Activated CD4-positive, CD25-positive, alpha-beta regulatory T cell (primary cell): ENCODE measurements at regions not wholly inside any gene's neighbourhood (a gene's known extent, or its start where the extent isn't known, plus 50 kb on each side); places are given as distances from the start of the nearest gene placed in this dataset.
"Not testable (repeated sequence)": the region's sequence is repeated elsewhere in the genome, so short reads cannot be mapped to it uniquely, and the experiment has no call there.

Source experiments
- DNase-seq, 4 experiments: peaks; one replicate each; lab custom pipeline; 2025; lab: John Stamatoyannopoulos, UW

- not testable (repeated sequence) for DNase-seq
These were observed 165.8 kb downstream of the TMEM121 start for GRCh38 chr14:105692110-105692685.

GRCh38 chr14:105694961-105695360, 168.6 kb downstream of the TMEM121 start:
- DNase-seq = no peak

GRCh38 chr14:105696388-105696787, 170.0 kb downstream of the TMEM121 start:
- DNase-seq = not testable (repeated sequence)

GRCh38 chr14:105697414-105697813, 171.0 kb downstream of the TMEM121 start:
- DNase-seq = not testable (repeated sequence)

GRCh38 chr14:105697955-105698354, 171.6 kb downstream of the TMEM121 start:
- DNase-seq = not testable (repeated sequence)

- not testable (repeated sequence) for DNase-seq
These were observed 172.7 kb downstream of the TMEM121 start for GRCh38 chr14:105698940-105699556.

- DNase-seq = not testable (repeated sequence)
These were observed 173.3 kb downstream of the TMEM121 start for GRCh38 chr14:105699706-105700105.

- DNase-seq = not testable (repeated sequence)
These were observed 173.8 kb downstream of the TMEM121 start for GRCh38 chr14:105700146-105700545.

GRCh38 chr14:105700622-105701288, 174.4 kb downstream of the TMEM121 start:
- no peak for DNase-seq

GRCh38 chr14:105701456-105702274, 175.3 kb downstream of the TMEM121 start:
- DNase-seq = no peak

GRCh38 chr14:105702275-105702817, 176.0 kb downstream of the TMEM121 start:
- DNase-seq = no peak

GRCh38 chr14:105703044-105703665, 176.8 kb downstream of the TMEM121 start:
- not testable (repeated sequence) for DNase-seq

GRCh38 chr14:105704091-105704490, 177.7 kb downstream of the TMEM121 start:
- not testable (repeated sequence) for DNase-seq

GRCh38 chr14:105704492-105704891, 178.1 kb downstream of the TMEM121 start:
- not testable (repeated sequence) for DNase-seq

GRCh38 chr14:105705512-105705861, 179.1 kb downstream of the TMEM121 start:
- not testable (repeated sequence) for DNase-seq

- not testable (repeated sequence) for DNase-seq
These were observed 179.7 kb downstream of the TMEM121 start for GRCh38 chr14:105705862-105706700.

GRCh38 chr14:105706701-105707019, 180.3 kb downstream of the TMEM121 start:
- DNase-seq = not testable (repeated sequence)

GRCh38 chr14:105707099-105707498, 180.7 kb downstream of the TMEM121 start:
- not testable (repeated sequence) for DNase-seq

- not testable (repeated sequence) for DNase-seq
These were observed 181.4 kb downstream of the TMEM121 start for GRCh38 chr14:105707723-105708151.

- not testable (repeated sequence) for DNase-seq
These were observed 182.1 kb downstream of the TMEM121 start for GRCh38 chr14:105708251-105709134.
